H9 (cell line): ENCODE measurements at regions not wholly inside any gene's neighbourhood (a gene's known extent, or its start where the extent isn't known, plus 50 kb on each side); places are given as distances from the start of the nearest gene placed in this dataset.
A peak's percentile ranks its signal among the peaks of the same experiment; 100 is the strongest.

Experiments
- DNase-seq: peaks from one replicate; pipeline ENCODE4 v3.0.0-alpha.2; 2017
- H2AFZ ChIP-seq: one replicate; pipeline ENCODE4 v1.6.1; 2013; ENCODE audit warnings: mild to moderate bottlenecking, low read length, control low read depth, moderate library complexity
- H2AK5ac ChIP-seq: 2 replicates; pipeline ENCODE4 v1.6.1; 2013; ENCODE audit warnings: low read length, control low read depth, mixed read lengths; ENCODE audit not compliant: insufficient read length
- H2BK120ac ChIP-seq: one replicate; pipeline ENCODE4 v1.6.1; 2013; ENCODE audit warnings: low read depth, mild to moderate bottlenecking, low read length, control low read depth, inconsistent platforms; ENCODE audit not compliant: poor library complexity, severe bottlenecking
- H2BK12ac ChIP-seq: 2 replicates; pipeline ENCODE4 v1.6.1; 2013; ENCODE audit warnings: low read length, control low read depth, mixed read lengths, low read depth; ENCODE audit not compliant: insufficient read length
- H2BK15ac ChIP-seq: 2 replicates; pipeline ENCODE4 v1.6.1; 2013; ENCODE audit warnings: low read depth, low read length, control low read depth
- H2BK20ac ChIP-seq: one replicate; pipeline ENCODE4 v1.6.1; 2013; ENCODE audit warnings: low read depth, mild to moderate bottlenecking, low read length, control low read depth, inconsistent platforms; ENCODE audit not compliant: poor library complexity, severe bottlenecking
- H2BK5ac ChIP-seq: 2 replicates; pipeline ENCODE4 v1.6.1; 2013; ENCODE audit warnings: low read length, control low read depth, mixed read lengths; ENCODE audit not compliant: insufficient read length
- H3K14ac ChIP-seq: 2 replicates; pipeline ENCODE4 v1.6.1; 2013; ENCODE audit warnings: low read length, control low read depth; ENCODE audit not compliant: insufficient read depth
- H3K18ac ChIP-seq: 2 replicates; pipeline ENCODE4 v1.6.1; 2013; ENCODE audit warnings: low read depth, mild to moderate bottlenecking, mixed read lengths, low read length, control low read depth; ENCODE audit not compliant: insufficient read length
- H3K23ac ChIP-seq: 2 replicates; pipeline ENCODE4 v1.6.1; 2013; ENCODE audit warnings: low read length, control low read depth, mixed read lengths, low read depth; ENCODE audit not compliant: insufficient read length
- H3K23me2 ChIP-seq: 2 replicates; pipeline ENCODE4 v1.6.1; 2013; ENCODE audit warnings: low read depth, mild to moderate bottlenecking, mixed read lengths, low read length, control low read depth; ENCODE audit not compliant: insufficient read length, poor library complexity, severe bottlenecking
- H3K27ac ChIP-seq: 2 replicates; pipeline ENCODE4 v1.5.1; 2013; ENCODE audit warnings: low read length, control low read depth, mixed read lengths, low read depth; ENCODE audit not compliant: insufficient read length
- H3K27me3 ChIP-seq: 2 replicates; pipeline ENCODE4 v1.6.1; 2013; ENCODE audit warnings: low read length, control low read depth, inconsistent platforms; ENCODE audit not compliant: insufficient read depth
- H3K4ac ChIP-seq: 2 replicates; pipeline ENCODE4 v1.6.1; 2013; ENCODE audit warnings: low read depth, mild to moderate bottlenecking, control low read depth, inconsistent platforms, low read length, moderate library complexity
- H3K4me1 ChIP-seq: 2 replicates; pipeline ENCODE4 v1.6.1; 2013; ENCODE audit warnings: low read length, control low read depth, inconsistent platforms; ENCODE audit not compliant: insufficient read depth
- H3K4me2 ChIP-seq: 2 replicates; pipeline ENCODE4 v1.6.1; 2013; ENCODE audit warnings: low read length, control low read depth, mixed read lengths; ENCODE audit not compliant: insufficient read length, insufficient read depth
- H3K56ac ChIP-seq: 2 replicates; pipeline ENCODE4 v1.6.1; 2013; ENCODE audit warnings: low read depth, mild to moderate bottlenecking, mixed read lengths, low read length, control low read depth; ENCODE audit not compliant: insufficient read length
- H3K79me1 ChIP-seq: 2 replicates; pipeline ENCODE4 v1.6.1; 2013; ENCODE audit warnings: low read depth, mild to moderate bottlenecking, moderate library complexity, low read length, control low read depth, inconsistent platforms; ENCODE audit not compliant: insufficient read depth, poor library complexity, severe bottlenecking
- H3K79me2 ChIP-seq: 2 replicates; pipeline ENCODE4 v1.6.1; 2013; ENCODE audit warnings: low read length, control low read depth, inconsistent platforms; ENCODE audit not compliant: insufficient read depth
- H3K9ac ChIP-seq: 2 replicates; pipeline ENCODE4 v1.6.1; 2013; ENCODE audit warnings: low read length, control low read depth, mixed read lengths; ENCODE audit not compliant: insufficient read length; ENCODE audit errors: extremely low read depth
- H3K9me3 ChIP-seq: one replicate; pipeline ENCODE4 v1.6.1; 2013; ENCODE audit warnings: low read depth, low read length, inconsistent platforms; ENCODE audit not compliant: control insufficient read depth
- H3T11ph ChIP-seq: one replicate; pipeline ENCODE4 v1.6.1; 2013; ENCODE audit warnings: mild to moderate bottlenecking, low read length, control low read depth, inconsistent platforms
- H4K20me1 ChIP-seq: one replicate; pipeline ENCODE4 v1.6.1; 2013; ENCODE audit not compliant: control insufficient read depth, insufficient read length, insufficient read depth
- H4K5ac ChIP-seq: 2 replicates; pipeline ENCODE4 v1.6.1; 2013; ENCODE audit warnings: low read depth, mild to moderate bottlenecking, mixed read lengths, low read length, control low read depth; ENCODE audit not compliant: insufficient read length
- H4K8ac ChIP-seq: replicated peaks from 2 replicates; pipeline ENCODE4 v1.6.1; 2013; ENCODE audit warnings: low read length, control low read depth, mixed read lengths, low read depth; ENCODE audit not compliant: insufficient read length
- H4K91ac ChIP-seq: 2 replicates; pipeline ENCODE4 v1.6.1; 2013; ENCODE audit warnings: low read depth, mild to moderate bottlenecking, moderate library complexity, mixed read lengths, low read length, control low read depth; ENCODE audit not compliant: insufficient read length
- H3K27ac Mint-ChIP-seq, 3 experiments: 2 replicates in 2 of 3; 3 replicates in 1 of 3; pipeline ENCODE4 v1.8.0; 2020 to 2021; ENCODE audit warnings: mixed read lengths in 3 of 3, mild to moderate bottlenecking in 1 of 3, moderate library complexity in 1 of 3
- H3K27me3 Mint-ChIP-seq: 2 replicates; pipeline ENCODE4 v1.8.0; 2021; ENCODE audit warnings: low read depth, mild to moderate bottlenecking, moderate library complexity, mixed read lengths
- H3K36me3 Mint-ChIP-seq, 3 experiments: 2 replicates in 2 of 3; 3 replicates in 1 of 3; pipeline ENCODE4 v1.8.0; 2020 to 2021; ENCODE audit warnings: low read depth in 3 of 3, mixed read lengths in 3 of 3; ENCODE audit not compliant: insufficient read depth in 1 of 3
- H3K4me1 Mint-ChIP-seq, 2 experiments: 2 replicates each; pipeline ENCODE4 v1.8.0; 2020; ENCODE audit warnings: mixed read lengths in 2 of 2
- H3K4me3 Mint-ChIP-seq, 2 experiments: 2 replicates in 1 of 2; 3 replicates in 1 of 2; pipeline ENCODE4 v1.8.0; 2020 to 2021; ENCODE audit warnings: mild to moderate bottlenecking in 2 of 2, mixed read lengths in 2 of 2, moderate library complexity in 1 of 2
- H3K9me3 Mint-ChIP-seq, 2 experiments: 2 replicates in 1 of 2; 3 replicates in 1 of 2; pipeline ENCODE4 v1.8.0; 2020; ENCODE audit warnings: mild to moderate bottlenecking in 2 of 2, mixed read lengths in 2 of 2, moderate library complexity in 1 of 2
- CTCF ChIP-seq: fragments of 200-600 bp; sonication (generic); conservative IDR thresholded peaks from 3 replicates; pipeline ENCODE4 v1.8.0; 2021; ENCODE audit warnings: antibody characterized with exemption, mild to moderate bottlenecking
- WGBS: extraction: QIAGEN DNeasy Blood & Tissue Kit; methylation state at CpG from one replicate; pipeline ENCODE4 v1.1.7; 2013; ENCODE audit warnings: missing lambda C conversion rate, low lambda C conversion rate, mixed read lengths; ENCODE audit not compliant: insufficient read length; ENCODE audit errors: extremely low coverage; 5-methylcytosine and 5-hydroxymethylcytosine counted together

GRCh38 chrX:25344161-25344936 lies 328.6 kb upstream of the ARX start:
- Mint-ChIP-seq H3K4me1 (no peaks in the 10 kb centered on the region), H3K27me3 (no peaks in the 10 kb centered on the region; the same call in 1 of the 2 replicates), H3K27ac (peak overlapping the region in 1 of 3 experiments; percentile 7; a peak in 1 of 7 replicates), H3K9me3 (peaks cover 50 to 52% of the 10 kb centered on the region in 2 experiments), H3K4me3 (no peak overlapping the region), H3K36me3 (peaks cover 0 to 6% (median 0%) of the 10 kb centered on the region in 3 experiments; a peak in 1 of 7 replicates)
- no peak overlapping the region for H3K27ac ChIP-seq
- no peak overlapping the region for H4K91ac ChIP-seq
- no peaks in the 10 kb centered on the region for H3K79me1 ChIP-seq
- H2BK20ac ChIP-seq: no peak overlapping the region
- no peak overlapping the region for H3K4me2 ChIP-seq
- no peak overlapping the region for H2BK12ac ChIP-seq
- no peak overlapping the region for H3K9ac ChIP-seq
- no peak overlapping the region for H3T11ph ChIP-seq
- no peak overlapping the region for H3K14ac ChIP-seq
- H3K27me3 ChIP-seq: no peaks in the 10 kb centered on the region
- H3K56ac ChIP-seq: no peak overlapping the region
- H2AK5ac ChIP-seq: no peak overlapping the region
- no peaks in the 10 kb centered on the region for H4K20me1 ChIP-seq
- H3K4me1 ChIP-seq: no peaks in the 10 kb centered on the region
- no peak overlapping the region for H4K8ac ChIP-seq
- H3K9me3 ChIP-seq: peaks cover 32% of the 10 kb centered on the region
- H3K23me2 ChIP-seq: no peaks in the 10 kb centered on the region
- H2BK5ac ChIP-seq: no peak overlapping the region
- no peak overlapping the region for H3K4ac ChIP-seq
- DNase-seq: no peak
- H3K23ac ChIP-seq: no peak overlapping the region
- no peaks in the 10 kb centered on the region for H3K79me2 ChIP-seq
- no peak overlapping the region for H4K5ac ChIP-seq
- no peak overlapping the region for H2AFZ ChIP-seq
- no CpG with 5 or more reads among the region's 7 CpGs for WGBS
- H3K18ac ChIP-seq: no peak overlapping the region
- no peak overlapping the region for H2BK120ac ChIP-seq
- no peak overlapping the region for H2BK15ac ChIP-seq
- no peak for TF ChIP-seq CTCF
